SK-N-SH (cell line): ENCODE measurements at regions not wholly inside any gene's neighbourhood (a gene's known extent, or its start where the extent isn't known, plus 50 kb on each side); places are given as distances from the start of the nearest gene placed in this dataset.

ENCODE experiments used
- CTCF ChIA-PET: fragments of 300-600, 350-600 bp; formaldehyde crosslinking; extraction: SDS; loops from one replicate; lab custom pipeline; 2021; lab: Yijun Ruan, JAX
- POLR2A ChIA-PET: fragments of 350-600 bp; sonication (Branson Sonifier 250); formaldehyde crosslinking; extraction: SDS; loops from one replicate; lab custom pipeline; 2020; ENCODE audit warnings: antibody characterized with exemption, inconsistent platforms; lab: Yijun Ruan, JAX
- DNase-seq: peaks from one replicate; pipeline ENCODE4 v3.0.0; 2012
- H2AFZ ChIP-seq: fragments of 200-600 bp; sonication (generic); 2 replicates; pipeline ENCODE4 v1.8.1; 2016; ENCODE audit warnings: antibody characterized with exemption, mild to moderate bottlenecking, low read depth
- H3F3A ChIP-seq: fragments of 200-600 bp; sonication (generic); replicated peaks from 2 replicates; pipeline ENCODE3; 2016; ENCODE audit warnings: antibody characterized with exemption, mild to moderate bottlenecking; ENCODE audit not compliant: insufficient read depth
- H3K27ac ChIP-seq, 2 experiments: fragments of 200-500 bp in 1 of 2; fragments of 200-600 bp in 1 of 2; sonication (Bioruptor generic) in 1 of 2; sonication (generic), shearing (Covaris generic) in 1 of 2; 2 replicates each; pipeline versions ENCODE4 v1.5.1 to v1.6.1; 2014 to 2016; ENCODE audit warnings: low read depth in 2 of 2, inconsistent platforms in 1 of 2, low read length in 1 of 2, mild to moderate bottlenecking in 1 of 2, mixed read lengths in 1 of 2
- H3K27me3 ChIP-seq: fragments of 200-600 bp; sonication (generic), shearing (Covaris generic); 2 replicates; pipeline ENCODE4 v1.6.1; 2016; ENCODE audit warnings: mixed run types; ENCODE audit not compliant: insufficient read depth
- H3K36me3 ChIP-seq, 2 experiments: fragments of 200-500 bp in 1 of 2; fragments of 200-600 bp in 1 of 2; sonication (Bioruptor generic) in 1 of 2; sonication (generic) in 1 of 2; replicated peaks in 1 of 2; 2 replicates each; pipeline versions ENCODE3 to v1.5.1; 2014 to 2016; ENCODE audit warnings: low read length in 1 of 2, mild to moderate bottlenecking in 1 of 2; ENCODE audit not compliant: insufficient read depth in 2 of 2, control insufficient read depth in 1 of 2
- H3K4me1 ChIP-seq, 2 experiments: fragments of 200-500 bp in 1 of 2; fragments of 200-600 bp in 1 of 2; sonication (Bioruptor generic) in 1 of 2; sonication (generic), shearing (Covaris generic) in 1 of 2; 2 replicates each; pipeline versions ENCODE4 v1.5.1 to v1.6.1; 2014 to 2016; ENCODE audit warnings: low read depth in 1 of 2, low read length in 1 of 2, mixed run types in 1 of 2; ENCODE audit not compliant: insufficient read depth in 2 of 2, control insufficient read depth in 1 of 2
- H3K4me2 ChIP-seq: fragments of 200-600 bp; sonication (generic), shearing (Covaris generic); 2 replicates; pipeline ENCODE4 v1.6.1; 2017; ENCODE audit warnings: mixed run types
- H3K4me3 ChIP-seq, 2 experiments: fragments of 200-500 bp in 1 of 2; fragments of 200-600 bp in 1 of 2; sonication (Bioruptor generic) in 1 of 2; sonication (generic), shearing (Covaris generic) in 1 of 2; 2 replicates each; pipeline versions ENCODE4 v1.5.1 to v1.8.1; 2014 to 2016; ENCODE audit warnings: low read depth in 2 of 2, inconsistent platforms in 1 of 2, low read length in 1 of 2, mild to moderate bottlenecking in 1 of 2, mixed read lengths in 1 of 2, moderate library complexity in 1 of 2
- H3K79me2 ChIP-seq: fragments of 200-600 bp; sonication (generic); 2 replicates; pipeline ENCODE4 v1.8.1; 2017; ENCODE audit warnings: mild to moderate bottlenecking; ENCODE audit not compliant: insufficient read depth
- H3K9ac ChIP-seq: fragments of 200-600 bp; sonication (generic); 2 replicates; pipeline ENCODE4 v1.6.1; 2017; ENCODE audit warnings: mixed run types
- H3K9me2 ChIP-seq: fragments of 200-600 bp; sonication (generic); 2 replicates; pipeline ENCODE4 v1.6.1; 2017; ENCODE audit warnings: mixed run types
- H3K9me3 ChIP-seq: fragments of 200-600 bp; sonication (generic); 2 replicates; pipeline ENCODE4 v1.6.1; 2017; ENCODE audit warnings: mixed run types, mild to moderate bottlenecking, moderate library complexity
- H4K20me1 ChIP-seq: fragments of 200-600 bp; sonication (generic); 2 replicates; pipeline ENCODE4 v1.6.1; 2017; ENCODE audit warnings: mild to moderate bottlenecking, mixed run types; ENCODE audit not compliant: insufficient read depth
- ELF1 ChIP-seq: IDR thresholded peaks from 2 replicates; pipeline ENCODE4 v1.4.0; 2012
- GABPA ChIP-seq: IDR thresholded peaks from 2 replicates; pipeline ENCODE4 v1.4.0; 2012; ENCODE audit warnings: low read depth, mild to moderate bottlenecking
- GATA2 ChIP-seq: sonication (generic); formaldehyde crosslinking; IDR thresholded peaks from 2 replicates; pipeline ENCODE4 v1.5.0; 2020; ENCODE audit warnings: mild to moderate bottlenecking, missing genetic modification reagents
- IRF3 ChIP-seq: fragments of 150-350 bp; IDR thresholded peaks from 2 replicates; pipeline ENCODE4 v1.6.1; 2016; ENCODE audit warnings: mild to moderate bottlenecking, low read depth, low read length
- MAX ChIP-seq: IDR thresholded peaks from 2 replicates; pipeline ENCODE4 v1.4.0; 2012; ENCODE audit warnings: low read depth
- REST ChIP-seq: IDR thresholded peaks from 2 replicates; pipeline ENCODE4 v1.6.1; 2012; ENCODE audit warnings: mild to moderate bottlenecking, low read depth, low read length, moderate library complexity
- RXRA ChIP-seq: IDR thresholded peaks from 2 replicates; pipeline ENCODE4 v1.4.0; 2012; ENCODE audit warnings: low read depth, mild to moderate bottlenecking, borderline replicate concordance
- SIN3A ChIP-seq: IDR thresholded peaks from 2 replicates; pipeline ENCODE4 v1.6.1; 2012; ENCODE audit warnings: low read depth, mild to moderate bottlenecking, low read length, moderate library complexity, borderline replicate concordance
- TEAD4 ChIP-seq: IDR thresholded peaks from 2 replicates; pipeline ENCODE4 v1.4.0; 2012; ENCODE audit warnings: mild to moderate bottlenecking, borderline replicate concordance; ENCODE audit not compliant: insufficient read depth
- USF1 ChIP-seq: IDR thresholded peaks from 2 replicates; pipeline ENCODE4 v1.4.0; 2012; ENCODE audit warnings: low read depth, borderline replicate concordance
- YY1 ChIP-seq: IDR thresholded peaks from 2 replicates; pipeline ENCODE4 v1.4.0; 2012; ENCODE audit warnings: low read depth, mild to moderate bottlenecking
- WGBS: methylation state at CpG from one replicate; pipeline ENCODE4 v1.1.6; 2017; ENCODE audit warnings: low lambda C conversion rate; 5-methylcytosine and 5-hydroxymethylcytosine counted together
- TF ChIP-seq, protein P1 (sequence below): IDR thresholded peaks from 2 replicates; pipeline ENCODE4 v1.4.0; 2012; ENCODE audit warnings: low read depth, borderline replicate concordance
- TF ChIP-seq, protein P2 (sequence below): fragments of 200-600 bp; sonication (generic); IDR thresholded peaks from 2 replicates; pipeline ENCODE4 v1.6.1; 2017; ENCODE audit warnings: antibody characterized with exemption, mild to moderate bottlenecking, moderate library complexity
- TF ChIP-seq, protein P3 (sequence below): fragments of 150-350 bp; IDR thresholded peaks from 2 replicates; pipeline ENCODE4 v1.6.1; 2017; ENCODE audit warnings: antibody characterized with exemption, low read length, low read depth, borderline replicate concordance

- POLR2A ChIA-PET, result no interaction called here
- H2AFZ ChIP-seq, result no peak overlapping the region
These were observed 102.8 kb upstream of the PHACTR1 start for GRCh38 chr6:12613811-12614210.

More at GRCh38 chr6:12613811-12614210, 102.8 kb upstream of the PHACTR1 start:
- H3K4me1 ChIP-seq, result peaks cover 0 to 2% of the 10 kb centered on the region in 2 experiments; a peak in 1 of 4 replicates
- WGBS, result 73% methylated on average over 8 of the region's 8 CpGs
- no peaks in the 10 kb centered on the region for H3K36me3 ChIP-seq
- CTCF ChIA-PET, result interaction anchor here (1.0 kb wide), 1 partner anchor 9 kb away, joined by 3 read pairs; no protein-coding TSS in a partner anchor
- no peak for TF ChIP-seq MAX
- TF ChIP-seq ELF1, result no peak
- no peak for TF ChIP-seq GABPA
- TF ChIP-seq REST, result no peak
- no peak for TF ChIP-seq USF1
- TF ChIP-seq, protein P1, sequence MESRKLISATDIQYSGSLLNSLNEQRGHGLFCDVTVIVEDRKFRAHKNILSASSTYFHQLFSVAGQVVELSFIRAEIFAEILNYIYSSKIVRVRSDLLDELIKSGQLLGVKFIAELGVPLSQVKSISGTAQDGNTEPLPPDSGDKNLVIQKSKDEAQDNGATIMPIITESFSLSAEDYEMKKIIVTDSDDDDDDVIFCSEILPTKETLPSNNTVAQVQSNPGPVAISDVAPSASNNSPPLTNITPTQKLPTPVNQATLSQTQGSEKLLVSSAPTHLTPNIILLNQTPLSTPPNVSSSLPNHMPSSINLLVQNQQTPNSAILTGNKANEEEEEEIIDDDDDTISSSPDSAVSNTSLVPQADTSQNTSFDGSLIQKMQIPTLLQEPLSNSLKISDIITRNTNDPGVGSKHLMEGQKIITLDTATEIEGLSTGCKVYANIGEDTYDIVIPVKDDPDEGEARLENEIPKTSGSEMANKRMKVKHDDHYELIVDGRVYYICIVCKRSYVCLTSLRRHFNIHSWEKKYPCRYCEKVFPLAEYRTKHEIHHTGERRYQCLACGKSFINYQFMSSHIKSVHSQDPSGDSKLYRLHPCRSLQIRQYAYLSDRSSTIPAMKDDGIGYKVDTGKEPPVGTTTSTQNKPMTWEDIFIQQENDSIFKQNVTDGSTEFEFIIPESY, result no peak
- TF ChIP-seq YY1, result no peak
- TF ChIP-seq IRF3, result no peak
- no peak for TF ChIP-seq SIN3A
- TF ChIP-seq GATA2 (CRISPR knock-in tag), result no peak
- TF ChIP-seq, protein P2, sequence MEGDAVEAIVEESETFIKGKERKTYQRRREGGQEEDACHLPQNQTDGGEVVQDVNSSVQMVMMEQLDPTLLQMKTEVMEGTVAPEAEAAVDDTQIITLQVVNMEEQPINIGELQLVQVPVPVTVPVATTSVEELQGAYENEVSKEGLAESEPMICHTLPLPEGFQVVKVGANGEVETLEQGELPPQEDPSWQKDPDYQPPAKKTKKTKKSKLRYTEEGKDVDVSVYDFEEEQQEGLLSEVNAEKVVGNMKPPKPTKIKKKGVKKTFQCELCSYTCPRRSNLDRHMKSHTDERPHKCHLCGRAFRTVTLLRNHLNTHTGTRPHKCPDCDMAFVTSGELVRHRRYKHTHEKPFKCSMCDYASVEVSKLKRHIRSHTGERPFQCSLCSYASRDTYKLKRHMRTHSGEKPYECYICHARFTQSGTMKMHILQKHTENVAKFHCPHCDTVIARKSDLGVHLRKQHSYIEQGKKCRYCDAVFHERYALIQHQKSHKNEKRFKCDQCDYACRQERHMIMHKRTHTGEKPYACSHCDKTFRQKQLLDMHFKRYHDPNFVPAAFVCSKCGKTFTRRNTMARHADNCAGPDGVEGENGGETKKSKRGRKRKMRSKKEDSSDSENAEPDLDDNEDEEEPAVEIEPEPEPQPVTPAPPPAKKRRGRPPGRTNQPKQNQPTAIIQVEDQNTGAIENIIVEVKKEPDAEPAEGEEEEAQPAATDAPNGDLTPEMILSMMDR, result no peak
- no peak for TF ChIP-seq TEAD4
- no peak for TF ChIP-seq RXRA
- TF ChIP-seq, protein P3, sequence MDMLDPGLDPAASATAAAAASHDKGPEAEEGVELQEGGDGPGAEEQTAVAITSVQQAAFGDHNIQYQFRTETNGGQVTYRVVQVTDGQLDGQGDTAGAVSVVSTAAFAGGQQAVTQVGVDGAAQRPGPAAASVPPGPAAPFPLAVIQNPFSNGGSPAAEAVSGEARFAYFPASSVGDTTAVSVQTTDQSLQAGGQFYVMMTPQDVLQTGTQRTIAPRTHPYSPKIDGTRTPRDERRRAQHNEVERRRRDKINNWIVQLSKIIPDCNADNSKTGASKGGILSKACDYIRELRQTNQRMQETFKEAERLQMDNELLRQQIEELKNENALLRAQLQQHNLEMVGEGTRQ, result no peak
- no peaks in the 10 kb centered on the region for H3F3A ChIP-seq
- no peaks in the 10 kb centered on the region for H4K20me1 ChIP-seq
- H3K4me3 ChIP-seq, result no peak overlapping the region
- no peaks in the 10 kb centered on the region for H3K79me2 ChIP-seq
- H3K9me2 ChIP-seq, result no peaks in the 10 kb centered on the region
- no peak overlapping the region for H3K4me2 ChIP-seq
- no peak overlapping the region for H3K9ac ChIP-seq
- H3K9me3 ChIP-seq, result no peaks in the 10 kb centered on the region
- DNase-seq, result no peak
- no peaks in the 10 kb centered on the region for H3K27me3 ChIP-seq
- no peak overlapping the region for H3K27ac ChIP-seq
